ENCODE measurements at regions not wholly inside any gene's neighbourhood (a gene's known extent, or its start where the extent isn't known, plus 50 kb on each side); places are given as distances from the start of the nearest gene placed in this dataset.
"Not testable (repeated sequence)": the region's sequence is repeated elsewhere in the genome, so short reads cannot be mapped to it uniquely, and the experiment has no call there.

DNA sequence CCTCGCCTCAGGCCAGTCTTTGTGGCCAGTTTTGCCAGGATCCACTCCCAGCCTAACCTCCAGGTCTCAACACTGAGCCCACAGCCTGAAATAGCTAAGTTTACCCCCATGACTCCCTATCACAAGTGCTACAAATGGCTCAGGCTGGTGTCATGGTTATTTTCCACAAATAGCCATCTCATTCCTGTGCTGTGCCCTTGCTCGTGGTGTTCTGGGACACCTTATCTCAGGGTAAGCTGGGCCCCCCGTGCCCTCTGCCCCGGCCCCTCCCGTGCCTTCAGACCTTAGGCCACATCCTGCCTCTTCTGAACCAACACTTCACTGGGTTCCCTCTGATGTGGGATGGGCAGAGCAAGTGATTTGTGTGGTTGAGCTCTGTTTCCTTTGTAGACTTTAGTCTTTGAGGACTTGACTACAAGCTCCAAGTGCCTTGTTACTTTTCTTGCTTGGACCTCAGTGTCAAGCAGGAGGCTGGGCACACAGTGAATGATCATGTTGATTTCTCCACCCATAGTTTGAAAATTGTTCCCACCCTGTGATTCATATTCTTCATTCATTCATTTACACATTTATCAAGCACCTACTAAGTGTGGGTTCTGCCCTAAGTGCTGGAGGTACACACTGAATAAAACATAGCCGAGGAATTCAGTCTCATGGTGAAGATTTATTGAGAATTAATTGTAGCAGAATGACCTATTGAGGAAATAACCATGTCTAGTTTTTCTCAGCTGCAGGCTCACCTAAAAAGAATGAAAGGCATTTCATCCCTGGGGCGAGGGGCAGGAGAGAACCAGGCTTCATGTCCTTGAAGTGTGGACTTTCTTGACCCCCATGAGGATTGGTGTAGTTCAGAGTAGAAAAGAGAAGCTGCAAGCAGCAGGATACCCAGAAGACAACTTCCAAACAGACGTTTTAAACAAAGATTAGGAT lies 84.5 kb upstream of the CTNNA1 start:
- Mint-ChIP-seq H3K9me3 (no peaks in the 10 kb centered on the region), H3K27me3 (ENCODE audit: low read depth, poor library complexity) (peaks cover 6% of the 10 kb centered on the region), H3K27ac (no peak overlapping the region), H3K4me1 (peaks cover 45% of the 10 kb centered on the region), H3K36me3 (ENCODE audit: low read depth) (no peaks in the 10 kb centered on the region), H3K4me3 (no peak overlapping the region)
- TF ChIP-seq, protein P1, sequence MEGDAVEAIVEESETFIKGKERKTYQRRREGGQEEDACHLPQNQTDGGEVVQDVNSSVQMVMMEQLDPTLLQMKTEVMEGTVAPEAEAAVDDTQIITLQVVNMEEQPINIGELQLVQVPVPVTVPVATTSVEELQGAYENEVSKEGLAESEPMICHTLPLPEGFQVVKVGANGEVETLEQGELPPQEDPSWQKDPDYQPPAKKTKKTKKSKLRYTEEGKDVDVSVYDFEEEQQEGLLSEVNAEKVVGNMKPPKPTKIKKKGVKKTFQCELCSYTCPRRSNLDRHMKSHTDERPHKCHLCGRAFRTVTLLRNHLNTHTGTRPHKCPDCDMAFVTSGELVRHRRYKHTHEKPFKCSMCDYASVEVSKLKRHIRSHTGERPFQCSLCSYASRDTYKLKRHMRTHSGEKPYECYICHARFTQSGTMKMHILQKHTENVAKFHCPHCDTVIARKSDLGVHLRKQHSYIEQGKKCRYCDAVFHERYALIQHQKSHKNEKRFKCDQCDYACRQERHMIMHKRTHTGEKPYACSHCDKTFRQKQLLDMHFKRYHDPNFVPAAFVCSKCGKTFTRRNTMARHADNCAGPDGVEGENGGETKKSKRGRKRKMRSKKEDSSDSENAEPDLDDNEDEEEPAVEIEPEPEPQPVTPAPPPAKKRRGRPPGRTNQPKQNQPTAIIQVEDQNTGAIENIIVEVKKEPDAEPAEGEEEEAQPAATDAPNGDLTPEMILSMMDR (IDR thresholded peaks at IDR 0.05) = no peak
- DNase-seq = no peak

DNA sequence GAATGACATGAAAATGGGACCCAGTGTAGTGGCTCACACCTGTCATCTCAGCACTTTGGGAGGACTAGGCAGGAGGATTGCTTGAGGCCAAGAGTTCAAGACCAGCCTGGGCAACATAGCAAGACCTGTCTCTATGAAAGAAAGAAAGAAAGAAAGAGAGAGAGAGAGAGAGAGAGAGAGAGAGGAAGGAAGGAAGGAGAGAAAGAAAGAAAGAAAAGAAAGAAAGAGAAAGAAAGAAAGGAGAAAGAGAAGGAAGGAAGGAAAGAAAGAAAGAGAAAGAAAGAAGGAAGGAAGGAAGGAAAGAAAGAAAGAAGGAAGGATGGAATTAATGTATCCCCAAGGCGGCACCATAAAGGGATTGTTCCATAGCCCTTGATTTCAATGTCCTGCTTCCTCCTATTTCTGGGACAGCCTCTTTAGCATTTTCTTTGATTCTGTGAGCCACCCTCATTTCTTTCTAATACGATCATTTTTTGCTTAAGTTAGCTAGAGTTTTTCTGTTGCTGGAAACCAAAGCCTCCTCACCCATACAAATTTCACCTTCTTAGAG lies 85.4 kb upstream of the CTNNA1 start:
- DNase-seq; H3K4me3 Mint-ChIP-seq; H3K27me3 Mint-ChIP-seq (ENCODE audit: low read depth, poor library complexity); H3K36me3 Mint-ChIP-seq (ENCODE audit: low read depth); H3K9me3 Mint-ChIP-seq; H3K27ac Mint-ChIP-seq: not testable (repeated sequence)
- peaks cover 54% of the 10 kb centered on the region for H3K4me1 Mint-ChIP-seq

DNA sequence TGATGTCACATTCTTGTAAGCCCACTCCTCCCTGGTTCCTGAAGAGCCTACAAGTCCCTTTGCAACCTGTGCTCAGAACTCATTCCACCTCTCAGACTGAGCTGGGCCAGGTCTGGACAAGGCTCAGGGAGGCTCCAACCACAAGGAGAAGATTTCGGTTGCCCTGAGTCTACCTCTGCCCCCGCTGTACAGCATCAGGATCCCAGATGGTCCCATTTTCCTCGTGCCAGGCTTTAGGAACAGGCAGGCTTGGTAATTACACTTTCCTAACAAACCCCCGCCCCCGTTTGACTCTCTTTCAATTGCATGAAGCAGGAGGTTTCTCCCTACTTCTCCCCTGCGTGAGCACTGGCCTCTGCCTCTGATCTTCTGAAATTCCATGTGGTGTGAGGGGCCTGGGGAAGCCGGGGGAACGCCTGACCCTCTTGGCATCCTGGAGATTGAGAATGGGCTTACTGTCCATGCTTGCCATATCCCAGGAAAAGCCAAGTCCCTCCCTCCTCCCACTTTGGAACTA lies 86.9 kb upstream of the CTNNA1 start:
- H3K27ac Mint-ChIP-seq = no peak overlapping the region
- H3K36me3 Mint-ChIP-seq (ENCODE audit: low read depth) = no peaks in the 10 kb centered on the region

DNA sequence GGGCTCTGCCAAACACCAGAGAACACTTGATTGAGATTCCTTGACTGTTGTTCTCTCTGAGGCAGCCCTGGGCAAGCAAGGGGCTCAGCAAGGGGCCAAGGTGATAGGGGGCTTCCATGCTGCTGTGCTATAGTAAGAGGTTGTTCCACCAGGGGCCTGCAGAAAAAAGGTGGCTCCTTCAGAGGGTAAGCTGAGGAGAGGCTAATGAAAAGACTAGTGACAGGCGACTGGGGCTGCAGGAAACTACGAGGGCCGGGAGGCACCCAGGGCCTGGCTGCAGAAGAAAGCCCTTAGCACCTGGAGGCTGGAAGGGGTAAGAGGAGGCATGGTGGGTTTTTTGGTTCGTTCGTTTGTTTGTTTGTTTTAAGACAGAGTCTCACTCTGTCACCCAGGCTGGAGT lies 88.0 kb upstream of the CTNNA1 start:
- TF ChIP-seq, protein P1 (IDR thresholded peaks at IDR 0.05) = no peak
- Mint-ChIP-seq H3K27ac (peak overlapping the region; percentile 79), H3K4me3 (no peak overlapping the region), H3K27me3 (ENCODE audit: low read depth, poor library complexity) (peaks cover 8% of the 10 kb centered on the region), H3K9me3 (no peaks in the 10 kb centered on the region), H3K36me3 (ENCODE audit: low read depth) (no peaks in the 10 kb centered on the region), H3K4me1 (peaks cover 63% of the 10 kb centered on the region)
- DNase-seq = no peak

More for the DNA sequence above, 86.9 kb upstream of the CTNNA1 start:
- H3K9me3 Mint-ChIP-seq = no peaks in the 10 kb centered on the region
- DNase-seq = no peak
- H3K4me1 Mint-ChIP-seq = peaks cover 63% of the 10 kb centered on the region
- peaks cover 4% of the 10 kb centered on the region for H3K27me3 Mint-ChIP-seq (ENCODE audit: low read depth, poor library complexity)
- H3K4me3 Mint-ChIP-seq = no peak overlapping the region
- TF ChIP-seq, protein P1 (IDR thresholded peaks at IDR 0.05) = no peak

DNA sequence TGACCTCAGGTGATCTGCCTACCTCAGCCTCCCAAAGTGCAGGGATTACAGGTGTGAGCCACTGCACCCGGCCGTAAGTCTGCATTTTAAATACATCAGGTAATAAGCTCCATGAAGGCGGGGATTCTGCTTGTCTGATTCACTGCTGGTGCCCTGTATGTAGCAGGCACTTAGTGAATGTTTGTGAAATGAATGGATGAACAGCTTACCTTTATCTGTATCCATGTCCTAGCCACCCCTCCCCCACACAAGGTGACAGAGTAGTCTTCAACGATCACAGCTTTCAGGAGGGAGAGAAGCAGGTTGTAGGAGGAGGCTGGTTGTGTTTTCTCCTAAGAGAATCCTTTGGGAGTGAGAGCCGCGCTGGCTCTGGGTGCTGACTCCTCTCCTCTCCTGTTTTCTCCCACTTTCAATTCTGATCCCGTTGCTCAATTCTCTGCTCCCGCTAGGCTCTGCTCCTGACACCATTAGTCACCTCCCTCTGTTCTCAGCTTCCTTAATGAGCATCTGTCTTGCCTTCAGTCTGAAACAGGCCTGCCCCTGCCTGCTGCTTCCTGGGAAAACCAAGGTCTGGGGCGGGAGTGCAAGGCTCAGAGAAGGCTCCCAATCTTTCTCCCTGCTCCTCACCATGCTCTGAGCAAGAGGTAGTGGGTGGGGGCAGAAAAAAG lies 88.8 kb upstream of the CTNNA1 start:
- H3K27ac Mint-ChIP-seq = peak overlapping the region; percentile 76

More for the DNA sequence above, 88.8 kb upstream of the CTNNA1 start:
- no peaks in the 10 kb centered on the region for H3K9me3 Mint-ChIP-seq
- H3K4me3 Mint-ChIP-seq = peak overlapping the region; percentile 1
- DNase-seq = no peak
- H3K4me1 Mint-ChIP-seq = peaks cover 54% of the 10 kb centered on the region
- peaks cover 8% of the 10 kb centered on the region for H3K27me3 Mint-ChIP-seq (ENCODE audit: low read depth, poor library complexity)
- H3K36me3 Mint-ChIP-seq (ENCODE audit: low read depth) = no peaks in the 10 kb centered on the region
- TF ChIP-seq, protein P1 (IDR thresholded peaks at IDR 0.05) = no peak

Measured in nephron progenitor cell (in vitro differentiated cells).